ENCODE measurements at regions not wholly inside any gene's neighbourhood (a gene's known extent, or its start where the extent isn't known, plus 50 kb on each side); places are given as distances from the start of the nearest gene placed in this dataset.

DNA sequence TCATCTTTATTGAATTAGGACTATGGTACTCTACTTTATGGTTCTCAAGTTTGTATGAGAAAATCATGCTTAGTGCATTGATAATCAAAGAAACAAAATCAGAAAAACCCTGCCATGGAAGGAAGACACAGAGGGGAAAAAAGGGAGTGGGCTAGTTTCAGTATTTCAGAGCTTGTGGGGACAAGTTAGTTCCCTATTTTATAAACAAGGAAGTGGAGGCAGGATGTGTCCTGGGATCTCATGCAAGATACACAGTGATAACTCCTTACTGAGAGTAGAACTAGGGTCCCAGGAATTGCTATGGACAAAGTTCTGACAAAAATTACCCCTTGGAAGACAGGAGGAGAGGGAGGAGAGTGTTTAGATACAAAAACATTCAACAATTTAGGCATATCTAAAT is 1277.3 kb downstream of the UQCRFS1 start:
- CTCF ChIA-PET = no interaction called here
- POLR2A ChIA-PET (ENCODE audit: unreplicated experiment) = no interaction called here
- TF ChIP-seq, protein P1, sequence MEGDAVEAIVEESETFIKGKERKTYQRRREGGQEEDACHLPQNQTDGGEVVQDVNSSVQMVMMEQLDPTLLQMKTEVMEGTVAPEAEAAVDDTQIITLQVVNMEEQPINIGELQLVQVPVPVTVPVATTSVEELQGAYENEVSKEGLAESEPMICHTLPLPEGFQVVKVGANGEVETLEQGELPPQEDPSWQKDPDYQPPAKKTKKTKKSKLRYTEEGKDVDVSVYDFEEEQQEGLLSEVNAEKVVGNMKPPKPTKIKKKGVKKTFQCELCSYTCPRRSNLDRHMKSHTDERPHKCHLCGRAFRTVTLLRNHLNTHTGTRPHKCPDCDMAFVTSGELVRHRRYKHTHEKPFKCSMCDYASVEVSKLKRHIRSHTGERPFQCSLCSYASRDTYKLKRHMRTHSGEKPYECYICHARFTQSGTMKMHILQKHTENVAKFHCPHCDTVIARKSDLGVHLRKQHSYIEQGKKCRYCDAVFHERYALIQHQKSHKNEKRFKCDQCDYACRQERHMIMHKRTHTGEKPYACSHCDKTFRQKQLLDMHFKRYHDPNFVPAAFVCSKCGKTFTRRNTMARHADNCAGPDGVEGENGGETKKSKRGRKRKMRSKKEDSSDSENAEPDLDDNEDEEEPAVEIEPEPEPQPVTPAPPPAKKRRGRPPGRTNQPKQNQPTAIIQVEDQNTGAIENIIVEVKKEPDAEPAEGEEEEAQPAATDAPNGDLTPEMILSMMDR (conservative IDR thresholded peaks at IDR 0.05) = no peak
- TF ChIP-seq EZH2 (IDR thresholded peaks at IDR 0.05; ENCODE audit: low read depth) = no peak

DNA sequence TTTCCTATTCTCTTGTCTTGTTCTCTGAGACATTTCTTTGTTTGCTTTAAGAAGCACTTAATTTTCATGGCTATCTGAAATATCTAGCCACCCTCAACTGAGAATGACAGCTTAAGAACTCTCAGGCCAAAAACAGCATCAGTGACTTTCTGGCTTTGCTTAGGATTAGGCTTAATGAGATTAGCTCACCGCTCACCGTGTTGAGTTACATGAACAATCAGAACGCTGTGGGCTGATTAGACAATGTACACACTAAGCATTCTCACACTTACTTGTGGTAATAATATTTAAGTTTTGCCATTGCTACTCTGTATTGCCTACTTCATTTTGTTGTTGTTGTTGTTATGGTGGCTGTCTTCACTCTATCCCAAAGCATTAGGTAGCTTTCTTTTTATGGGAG is 1283.6 kb downstream of the UQCRFS1 start:
- Histone ChIP-seq H3K27ac (no peak overlapping the region), H2AFZ (no peak overlapping the region), H3K9me3 (ENCODE audit: insufficient read depth, low read depth) (no peaks in the 10 kb centered on the region), H3K79me2 (ENCODE audit: low read depth) (no peaks in the 10 kb centered on the region), H4K20me1 (ENCODE audit: insufficient read depth) (no peaks in the 10 kb centered on the region), H3F3A (ENCODE audit: insufficient read depth, low read depth) (no peaks in the 10 kb centered on the region), H3K4me1 (replicated peaks; ENCODE audit: insufficient read depth) (no peaks in the 10 kb centered on the region), H3K27me3 (ENCODE audit: insufficient read depth, low read depth) (no peaks in the 10 kb centered on the region), H3K36me3 (ENCODE audit: low read depth) (no peaks in the 10 kb centered on the region), H3K9me2 (ENCODE audit: insufficient read depth) (no peaks in the 10 kb centered on the region), H3K4me2 (no peak overlapping the region), H3K4me3 (no peak overlapping the region)
- ChIA-PET POLR2A (ENCODE audit: unreplicated experiment) (no interaction called here), CTCF (no interaction called here)
- no peak for DNase-seq
- intact Hi-C loops (cut with micrococcal nuclease; ENCODE audit: unreplicated experiment) = no loop called here
- BruUV-seq (replicated peaks) = no TSS peak
- TF ChIP-seq, protein P1 (conservative IDR thresholded peaks at IDR 0.05) = no peak

More for the DNA sequence above, 1277.3 kb downstream of the UQCRFS1 start:
- no peaks in the 10 kb centered on the region for H3K79me2 ChIP-seq (ENCODE audit: low read depth)
- H3K36me3 ChIP-seq (ENCODE audit: low read depth) = no peaks in the 10 kb centered on the region
- H4K20me1 ChIP-seq (ENCODE audit: insufficient read depth) = no peaks in the 10 kb centered on the region
- no peak overlapping the region for H3K27ac ChIP-seq
- no peaks in the 10 kb centered on the region for H3F3A ChIP-seq (ENCODE audit: insufficient read depth, low read depth)
- H3K4me2 ChIP-seq = no peak overlapping the region
- BruUV-seq (replicated peaks) = no TSS peak
- H3K4me1 ChIP-seq (replicated peaks; ENCODE audit: insufficient read depth) = no peaks in the 10 kb centered on the region
- H3K4me3 ChIP-seq = no peak overlapping the region
- H2AFZ ChIP-seq = no peak overlapping the region
- H3K9me3 ChIP-seq (ENCODE audit: insufficient read depth, low read depth) = no peaks in the 10 kb centered on the region
- no peaks in the 10 kb centered on the region for H3K27me3 ChIP-seq (ENCODE audit: insufficient read depth, low read depth)
- DNase-seq = no peak
- intact Hi-C loops (cut with micrococcal nuclease; ENCODE audit: unreplicated experiment) = no loop called here
- no peaks in the 10 kb centered on the region for H3K9me2 ChIP-seq (ENCODE audit: insufficient read depth)

DNA sequence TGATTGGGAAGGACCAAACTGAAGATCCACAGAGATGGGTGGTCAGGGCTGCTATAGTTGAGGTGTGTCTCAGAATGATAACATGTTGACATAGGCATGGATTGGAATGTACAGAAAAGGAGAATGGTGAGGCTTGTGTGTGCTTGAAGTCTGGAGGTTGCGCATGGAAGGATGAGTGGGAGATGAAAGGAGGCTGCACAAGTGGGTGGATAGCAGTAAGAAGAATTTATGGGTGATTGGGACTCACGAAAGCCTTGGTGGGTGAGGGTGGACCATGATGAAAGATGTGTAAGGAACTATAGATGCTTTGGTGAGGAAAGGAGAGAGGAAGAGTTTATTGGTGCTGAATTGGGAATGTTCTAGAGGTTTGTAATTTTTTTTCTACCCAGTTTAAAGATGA is 1287.7 kb downstream of the UQCRFS1 start:
- no peaks in the 10 kb centered on the region for H3K27me3 ChIP-seq (ENCODE audit: insufficient read depth, low read depth)
- intact Hi-C loops (cut with micrococcal nuclease; ENCODE audit: unreplicated experiment) = no loop called here
- POLR2A ChIA-PET (ENCODE audit: unreplicated experiment) = no interaction called here
- CTCF ChIA-PET = no interaction called here
- H3K4me3 ChIP-seq = no peak overlapping the region
- H3K27ac ChIP-seq = no peak overlapping the region
- H3K4me2 ChIP-seq = no peak overlapping the region
- no peaks in the 10 kb centered on the region for H4K20me1 ChIP-seq (ENCODE audit: insufficient read depth)
- no TSS peak for BruUV-seq (replicated peaks)
- H2AFZ ChIP-seq = no peak overlapping the region
- no peaks in the 10 kb centered on the region for H3K36me3 ChIP-seq (ENCODE audit: low read depth)
- no peaks in the 10 kb centered on the region for H3F3A ChIP-seq (ENCODE audit: insufficient read depth, low read depth)
- H3K9me3 ChIP-seq (ENCODE audit: insufficient read depth, low read depth) = no peaks in the 10 kb centered on the region
- no peak for DNase-seq
- H3K79me2 ChIP-seq (ENCODE audit: low read depth) = no peaks in the 10 kb centered on the region
- no peaks in the 10 kb centered on the region for H3K4me1 ChIP-seq (replicated peaks; ENCODE audit: insufficient read depth)
- no peak for TF ChIP-seq EZH2 (IDR thresholded peaks at IDR 0.05; ENCODE audit: low read depth)
- TF ChIP-seq, protein P1 (conservative IDR thresholded peaks at IDR 0.05) = no peak
- H3K9me2 ChIP-seq (ENCODE audit: insufficient read depth) = no peaks in the 10 kb centered on the region

Measured in PC-9 (cell line).